BJ (cell line): ENCODE measurements at regions not wholly inside any gene's neighbourhood (a gene's known extent, or its start where the extent isn't known, plus 50 kb on each side); places are given as distances from the start of the nearest gene placed in this dataset.

Source experiments
- CTCF ChIA-PET: fragments of 350-600 bp; formaldehyde crosslinking; extraction: SDS; loops from one replicate; lab custom pipeline; 2021; ENCODE audit warnings: antibody characterized with exemption, inconsistent platforms; lab: Yijun Ruan, JAX
- POLR2A ChIA-PET: fragments of 300-600 bp; sonication (Branson Sonifier 250); formaldehyde crosslinking; extraction: SDS; loops from one replicate; lab custom pipeline; 2021; ENCODE audit warnings: antibody characterized with exemption; lab: Charles Lee
- DNase-seq: peaks from one replicate; pipeline ENCODE4 v3.0.0-alpha.2; 2011; ENCODE audit warnings: low read depth
- H3K27me3 ChIP-seq: 2 replicates; pipeline ENCODE4 v1.6.0; 2011; ENCODE audit warnings: low read length; ENCODE audit not compliant: control insufficient read depth, insufficient read depth
- H3K36me3 ChIP-seq: 2 replicates; pipeline ENCODE4 v1.5.1; 2011; ENCODE audit warnings: low read length; ENCODE audit not compliant: control insufficient read depth, insufficient read depth
- H3K4me3 ChIP-seq: 2 replicates; pipeline ENCODE4 v1.5.1; 2011; ENCODE audit warnings: low read depth, mild to moderate bottlenecking, control low read depth, low read length
- CTCF ChIP-seq: IDR thresholded peaks from 2 replicates; pipeline ENCODE4 v1.5.1; 2011; ENCODE audit warnings: low read depth, mild to moderate bottlenecking, control low read depth, inconsistent platforms, low read length, moderate library complexity; ENCODE audit not compliant: insufficient read depth

GRCh38 chr6:144986271-144986670 lies 701.1 kb downstream of the UTRN start:
- CTCF ChIA-PET, result interaction anchor here (1.4 to 1.6 kb wide), 3 partner anchors 9 to 27 kb away, joined by 3 to 5 read pairs (median 4); no protein-coding TSS in a partner anchor
- Histone ChIP-seq H3K4me3 (no peak overlapping the region), H3K27me3 (no peaks in the 10 kb centered on the region; the same call in 1 of the 2 replicates), H3K36me3 (no peaks in the 10 kb centered on the region)
- TF ChIP-seq CTCF, result no peak
- no peak for DNase-seq
- POLR2A ChIA-PET, result no interaction called here

- Histone ChIP-seq H3K4me3 (no peak overlapping the region), H3K36me3 (no peaks in the 10 kb centered on the region), H3K27me3 (no peaks in the 10 kb centered on the region; the same call in 1 of the 2 replicates)
- no peak for DNase-seq
- ChIA-PET POLR2A (no interaction called here), CTCF (interaction anchor here (1.0 kb wide), 1 partner anchor 34 kb away, joined by 3 read pairs; no protein-coding TSS in a partner anchor)
- TF ChIP-seq CTCF, result no peak
Measured at GRCh38 chr6:144989319-144990107, 704.4 kb downstream of the UTRN start.

GRCh38 chr6:144990784-144991183 lies 705.6 kb downstream of the UTRN start:
- DNase-seq, result no peak
- Histone ChIP-seq H3K36me3 (no peaks in the 10 kb centered on the region), H3K27me3 (no peaks in the 10 kb centered on the region; the same call in 1 of the 2 replicates), H3K4me3 (no peak overlapping the region)
- TF ChIP-seq CTCF, result no peak
- POLR2A ChIA-PET, result interaction anchor here (0.6 kb wide), 1 partner anchor 744 kb away, joined by 6 read pairs; no protein-coding TSS in a partner anchor
- CTCF ChIA-PET, result interaction anchor here (1.2 kb wide), 1 partner anchor 12 kb away, joined by 5 read pairs; no protein-coding TSS in a partner anchor

- H3K4me3 ChIP-seq, result no peak overlapping the region
- DNase-seq, result peak; percentile 9
- no peak for TF ChIP-seq CTCF
- ChIA-PET POLR2A (no interaction called here), CTCF (no interaction called here)
- H3K27me3 ChIP-seq, result no peaks in the 10 kb centered on the region; the same call in 1 of the 2 replicates
- H3K36me3 ChIP-seq, result no peaks in the 10 kb centered on the region
Measured at GRCh38 chr6:144993870-144994269, 708.7 kb downstream of the UTRN start.

- ChIA-PET CTCF (interaction anchor here (1.7 kb wide), 1 partner anchor 12 kb away, joined by 5 read pairs; no protein-coding TSS in a partner anchor), POLR2A (interaction anchor here (0.7 kb wide), 1 partner anchor 158 kb away, joined by 3 read pairs; no protein-coding TSS in a partner anchor)
Measured at GRCh38 chr6:144997996-144998395, 712.9 kb downstream of the UTRN start.

More at GRCh38 chr6:144997996-144998395, 712.9 kb downstream of the UTRN start:
- DNase-seq, result no peak
- H3K36me3 ChIP-seq, result no peaks in the 10 kb centered on the region
- no peak for TF ChIP-seq CTCF
- H3K27me3 ChIP-seq, result no peaks in the 10 kb centered on the region
- no peak overlapping the region for H3K4me3 ChIP-seq
